K562 (cell line): ENCODE measurements at regions not wholly inside any gene's neighbourhood (a gene's known extent, or its start where the extent isn't known, plus 50 kb on each side); places are given as distances from the start of the nearest gene placed in this dataset.

Source experiments
- ATAC-seq: fragments of 200-7000 bp; cut with Tn5 transposase; 3 replicates; pipeline ENCODE4 v1.9.1; 2020; ENCODE audit warnings: moderate library complexity
- BruUV-seq: library from RNA; stranded (reverse); fragments of 400-500 nt; replicated peaks from 2 replicates; lab custom pipeline; 2021; lab: Mats Ljungman, UMichigan
- CTCF ChIA-PET: fragments of 300-600 bp; formaldehyde crosslinking; extraction: SDS; loops from one replicate; lab custom pipeline; 2021; ENCODE audit warnings: low intra/inter-chr PET ratio; lab: Yijun Ruan, JAX
- POLR2A ChIA-PET: fragments of 300-600, 350-650 bp; sonication (Branson Sonifier 250); formaldehyde crosslinking; extraction: SDS; loops from one replicate; lab custom pipeline; 2021; ENCODE audit warnings: antibody characterized with exemption, inconsistent platforms; lab: Yijun Ruan, JAX
- DNase-seq, 4 experiments: peaks; one replicate each; pipeline versions ENCODE4 v3.0.0 to v3.0.0-alpha.2; 2011 to 2018; ENCODE audit warnings: low spot score in 3 of 4, mixed read lengths in 3 of 4; ENCODE audit errors: extremely low read depth in 1 of 4
- FAIRE-seq: peaks from 2 replicates; lab custom pipeline; 2011; peaks lifted over from hg19 to GRCh38; lab: Jason Lieb, UNC
- H2AFZ ChIP-seq: 2 replicates; pipeline ENCODE4 v1.6.0; 2011; ENCODE audit warnings: low read depth, low read length, control low read depth, inconsistent platforms
- H3K27ac ChIP-seq: fragments of 200-600 bp; 3 replicates; pipeline ENCODE4 v1.8.0; 2011; ENCODE audit warnings: low read depth, mild to moderate bottlenecking, control low read depth, inconsistent platforms, low read length, moderate library complexity, mixed read lengths; ENCODE audit errors: extremely low read depth
- H3K27me3 ChIP-seq, 2 experiments: fragments of 300-600 bp in 1 of 2; 2 replicates in 1 of 2; 3 replicates in 1 of 2; pipeline versions ENCODE4 v1.6.0 to v1.8.0; 2011; ENCODE audit warnings: inconsistent platforms in 2 of 2, low read length in 2 of 2, mild to moderate bottlenecking in 1 of 2, mixed read lengths in 1 of 2, moderate library complexity in 1 of 2; ENCODE audit not compliant: control insufficient read depth in 2 of 2, insufficient read depth in 2 of 2
- H3K36me3 ChIP-seq: fragments of 300-600 bp; 3 replicates; pipeline ENCODE4 v1.8.0; 2011; ENCODE audit warnings: mild to moderate bottlenecking, low read length, inconsistent platforms; ENCODE audit not compliant: control insufficient read depth, insufficient read depth
- H3K4me1 ChIP-seq, 2 experiments: fragments of 200-600 bp in 1 of 2; replicated peaks in 1 of 2; 2 replicates in 1 of 2; 3 replicates in 1 of 2; pipeline versions ENCODE4 v1.5.1 to v1.8.0; 2011; ENCODE audit warnings: inconsistent platforms in 2 of 2, low read length in 2 of 2, mild to moderate bottlenecking in 1 of 2, mixed read lengths in 1 of 2, moderate library complexity in 1 of 2; ENCODE audit not compliant: control insufficient read depth in 2 of 2, insufficient read depth in 2 of 2
- H3K4me2 ChIP-seq: 2 replicates; pipeline ENCODE4 v1.6.1; 2011; ENCODE audit warnings: low read length, control low read depth, inconsistent platforms, mixed read lengths; ENCODE audit not compliant: insufficient read depth
- H3K4me3 ChIP-seq: fragments of 200-600 bp; sonication (generic), shearing (Covaris generic); 2 replicates; pipeline ENCODE4 v1.5.1; 2016; ENCODE audit warnings: control low read depth, inconsistent platforms
- H3K79me2 ChIP-seq: fragments of 200-600 bp; 3 replicates; pipeline ENCODE4 v1.8.0; 2011; ENCODE audit warnings: low read length, inconsistent platforms; ENCODE audit not compliant: control insufficient read depth, insufficient read depth
- H3K9ac ChIP-seq, 2 experiments: 2 replicates each; pipeline versions ENCODE4 v1.6.0 to v1.6.1; 2011; ENCODE audit warnings: low read depth in 2 of 2, low read length in 2 of 2, control low read depth in 1 of 2, inconsistent platforms in 1 of 2, mild to moderate bottlenecking in 1 of 2, mixed read lengths in 1 of 2; ENCODE audit not compliant: insufficient read depth in 1 of 2
- H3K9me1 ChIP-seq: one replicate; pipeline ENCODE4 v1.6.0; 2011; ENCODE audit warnings: inconsistent platforms, mild to moderate bottlenecking, low read length, moderate library complexity; ENCODE audit not compliant: control insufficient read depth, insufficient read depth
- H3K9me3 ChIP-seq: replicated peaks from 2 replicates; pipeline ENCODE4 v1.5.1; 2011; ENCODE audit warnings: low read depth, low read length, inconsistent platforms; ENCODE audit not compliant: control insufficient read depth, insufficient read depth
- H4K20me1 ChIP-seq: replicated peaks from 2 replicates; pipeline ENCODE4 v1.6.1; 2011; ENCODE audit warnings: low read length, inconsistent platforms, mixed read lengths; ENCODE audit not compliant: control insufficient read depth, insufficient read depth
- CREBBP ChIP-seq: IDR thresholded peaks from one replicate; pipeline ENCODE4 v1.6.1; 2012; ENCODE audit warnings: low read depth, mild to moderate bottlenecking, control low read depth, inconsistent platforms, low read length
- HDAC3 ChIP-seq: fragments of 450-650 bp; IDR thresholded peaks from 2 replicates; pipeline ENCODE4 v1.6.1; 2018; ENCODE audit warnings: borderline replicate concordance, mild to moderate bottlenecking, moderate library complexity; ENCODE audit not compliant: partially characterized antibody
- HSF4 ChIP-seq: fragments of 250-450 bp; sonication (Bioruptor Pico); IDR thresholded peaks from 2 replicates; pipeline ENCODE4 v2.1.2; 2022; ENCODE audit warnings: mild to moderate bottlenecking, moderate library complexity, borderline replicate concordance
- MEF2D ChIP-seq: conservative IDR thresholded peaks from 2 replicates; pipeline ENCODE4 v1.6.1; 2016; ENCODE audit warnings: low read depth, missing genetic modification characterization, missing compliant biosample characterization
- NFATC3 ChIP-seq: fragments of 450-650 bp; IDR thresholded peaks from 2 replicates; pipeline ENCODE4 v1.6.1; 2017; ENCODE audit warnings: mild to moderate bottlenecking
- PHB ChIP-seq: fragments of 250-450 bp; sonication (Bioruptor Pico); IDR thresholded peaks from 2 replicates; pipeline ENCODE4 v1.5.0; 2021
- SLC30A9 ChIP-seq: fragments of 250-450 bp; sonication (Bioruptor Pico); IDR thresholded peaks from 2 replicates; pipeline ENCODE4 v1.8.0; 2022; ENCODE audit warnings: mild to moderate bottlenecking, moderate library complexity
- SMARCA5 ChIP-seq: fragments of 450-650 bp; IDR thresholded peaks from 2 replicates; pipeline ENCODE4 v1.6.1; 2016
- TFAM ChIP-seq: fragments of 250-450 bp; sonication (Bioruptor Pico); conservative IDR thresholded peaks from 2 replicates; pipeline ENCODE4 v1.5.0; 2021; ENCODE audit warnings: mild to moderate bottlenecking, moderate library complexity
- WGBS: fragments of 100-300 bp; shearing (Covaris generic); methylation state at CpG from one replicate; pipeline ENCODE4 v1.1.6; 2016; ENCODE audit warnings: low coverage, mixed read lengths; ENCODE audit not compliant: insufficient coverage; ENCODE audit errors: missing lambda C conversion rate; 5-methylcytosine and 5-hydroxymethylcytosine counted together
- in situ Hi-C: fragments of 300-500 bp; cut with MboI; formaldehyde crosslinking; loops from 4 replicates; pipeline ENCODE4 v1.15.0; 2018; ENCODE audit warnings: inconsistent platforms, mixed read lengths
- intact Hi-C: fragments of 100-400 bp; cut with micrococcal nuclease; formaldehyde crosslinking; loops from 2 replicates; pipeline ENCODE4 v1.14.2; 2022
- TF ChIP-seq, protein P1 (sequence below), 3 experiments: fragments of 200-800 bp in 1 of 3; fragments of 250-450 bp in 1 of 3; fragments of 450-650 bp in 1 of 3; sonication (Bioruptor Pico) in 1 of 3; sonication (Bioruptor generic) in 1 of 3; formaldehyde crosslinking in 1 of 3; IDR thresholded peaks; 2 replicates each; pipeline versions ENCODE4 v1.6.1 to v1.8.0; 2016 to 2022; ENCODE audit warnings: mild to moderate bottlenecking in 2 of 3, missing genetic modification characterization in 2 of 3, missing compliant biosample characterization in 1 of 3, moderate library complexity in 1 of 3
- TF ChIP-seq, protein P2 (sequence below): fragments of 150-350 bp; IDR thresholded peaks from 2 replicates; pipeline ENCODE4 v1.6.1; 2014; ENCODE audit warnings: low read depth, mild to moderate bottlenecking, low read length, borderline replicate concordance
- TF ChIP-seq, protein P3 (sequence below): fragments of 450-650 bp; conservative IDR thresholded peaks from 2 replicates; pipeline ENCODE4 v1.6.1; 2016; ENCODE audit warnings: missing genetic modification characterization, low read depth, mild to moderate bottlenecking, control low read depth, missing compliant biosample characterization

DNA sequence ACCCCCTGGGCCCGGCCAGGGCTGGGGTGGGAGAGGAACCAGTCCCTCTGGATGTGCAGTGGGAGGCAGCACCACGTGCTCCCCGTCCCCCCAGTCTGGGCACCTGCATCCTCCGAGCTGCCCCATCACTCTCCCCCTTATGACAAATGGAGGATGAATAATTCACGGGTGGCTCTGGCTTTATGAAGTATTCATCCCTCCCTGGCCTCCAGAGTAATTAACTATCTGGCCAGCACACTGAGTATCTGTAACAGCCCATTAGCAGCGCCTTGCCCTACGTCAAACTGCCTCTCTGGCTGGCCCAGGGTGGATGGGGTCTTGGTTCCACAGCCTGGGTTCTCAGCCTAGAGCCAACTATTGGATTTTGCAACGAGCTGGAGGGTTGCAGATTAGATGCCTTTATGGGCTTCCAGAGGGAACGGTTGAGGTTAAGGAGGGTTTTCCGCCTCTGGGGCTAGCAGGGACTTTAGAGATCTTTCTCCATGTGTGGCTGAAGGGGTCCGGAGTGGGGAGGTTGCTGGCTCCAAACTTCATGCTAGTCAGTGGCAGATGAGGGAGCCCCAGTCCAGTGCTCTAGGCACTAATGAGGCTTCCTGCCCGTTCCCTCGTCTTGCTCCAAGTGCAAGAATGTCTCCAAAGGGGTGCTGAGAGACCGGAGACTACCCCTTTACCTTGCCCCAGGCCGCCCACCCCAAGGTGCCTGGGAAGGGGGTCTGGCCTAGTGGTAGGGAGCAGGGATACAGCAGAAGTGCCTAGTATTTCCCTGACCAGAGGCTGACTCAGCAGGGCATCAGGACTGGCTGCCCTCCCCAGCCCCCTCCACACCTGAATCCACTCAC is 53.5 kb upstream of the MLN start:
- no peaks in the 10 kb centered on the region for H3K79me2 ChIP-seq
- POLR2A ChIA-PET: interaction anchor here (0.5 to 2.0 kb wide), 3 partner anchors 10 to 277 kb away, joined by 3 to 8 read pairs (median 3); partner anchors contain the start of gene BAK1
- H3K36me3 ChIP-seq: no peaks in the 10 kb centered on the region
- ATAC-seq (no peak), FAIRE-seq (no peak), DNase-seq (no peak)
- H2AFZ ChIP-seq: no peak overlapping the region
- CTCF ChIA-PET: interaction anchor here (0.6 kb wide), 1 partner anchor 18 kb away, joined by 3 read pairs; no protein-coding TSS in a partner anchor
- H3K4me1 ChIP-seq: peaks cover 0 to 18% of the 10 kb centered on the region in 2 experiments; a peak in 1 of 5 replicates
- no peaks in the 10 kb centered on the region for H3K9me3 ChIP-seq
- H3K4me3 ChIP-seq: no peak overlapping the region
- H3K9ac ChIP-seq: no peak overlapping the region; a peak in 1 of 4 replicates
- H3K4me2 ChIP-seq: no peak overlapping the region
- H3K27me3 ChIP-seq: peaks cover 13 to 33% of the 10 kb centered on the region in 2 experiments; a peak in 2 of 5 replicates
- no peaks in the 10 kb centered on the region for H3K9me1 ChIP-seq
- H3K27ac ChIP-seq: no peak overlapping the region
- WGBS: 9% methylated on average over 15 of the region's 15 CpGs
- no TSS peak for BruUV-seq
- no peaks in the 10 kb centered on the region for H4K20me1 ChIP-seq
- in situ Hi-C loops (no loop called here), intact Hi-C loops (loop anchor here (10.0 kb wide), 1 partner anchor 287 kb away; the partner anchor contains the start of gene GRM4)
- no peak for TF ChIP-seq HDAC3
- TF ChIP-seq PHB (CRISPR knock-in tag): no peak
- TF ChIP-seq, protein P1, sequence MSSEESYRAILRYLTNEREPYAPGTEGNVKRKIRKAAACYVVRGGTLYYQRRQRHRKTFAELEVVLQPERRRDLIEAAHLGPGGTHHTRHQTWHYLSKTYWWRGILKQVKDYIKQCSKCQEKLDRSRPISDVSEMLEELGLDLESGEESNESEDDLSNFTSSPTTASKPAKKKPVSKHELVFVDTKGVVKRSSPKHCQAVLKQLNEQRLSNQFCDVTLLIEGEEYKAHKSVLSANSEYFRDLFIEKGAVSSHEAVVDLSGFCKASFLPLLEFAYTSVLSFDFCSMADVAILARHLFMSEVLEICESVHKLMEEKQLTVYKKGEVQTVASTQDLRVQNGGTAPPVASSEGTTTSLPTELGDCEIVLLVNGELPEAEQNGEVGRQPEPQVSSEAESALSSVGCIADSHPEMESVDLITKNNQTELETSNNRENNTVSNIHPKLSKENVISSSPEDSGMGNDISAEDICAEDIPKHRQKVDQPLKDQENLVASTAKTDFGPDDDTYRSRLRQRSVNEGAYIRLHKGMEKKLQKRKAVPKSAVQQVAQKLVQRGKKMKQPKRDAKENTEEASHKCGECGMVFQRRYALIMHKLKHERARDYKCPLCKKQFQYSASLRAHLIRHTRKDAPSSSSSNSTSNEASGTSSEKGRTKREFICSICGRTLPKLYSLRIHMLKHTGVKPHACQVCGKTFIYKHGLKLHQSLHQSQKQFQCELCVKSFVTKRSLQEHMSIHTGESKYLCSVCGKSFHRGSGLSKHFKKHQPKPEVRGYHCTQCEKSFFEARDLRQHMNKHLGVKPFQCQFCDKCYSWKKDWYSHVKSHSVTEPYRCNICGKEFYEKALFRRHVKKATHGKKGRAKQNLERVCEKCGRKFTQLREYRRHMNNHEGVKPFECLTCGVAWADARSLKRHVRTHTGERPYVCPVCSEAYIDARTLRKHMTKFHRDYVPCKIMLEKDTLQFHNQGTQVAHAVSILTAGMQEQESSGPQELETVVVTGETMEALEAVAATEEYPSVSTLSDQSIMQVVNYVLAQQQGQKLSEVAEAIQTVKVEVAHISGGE (CRISPR knock-in tag; IDR thresholded peaks at IDR 0.05): no peak
- TF ChIP-seq, protein P2, sequence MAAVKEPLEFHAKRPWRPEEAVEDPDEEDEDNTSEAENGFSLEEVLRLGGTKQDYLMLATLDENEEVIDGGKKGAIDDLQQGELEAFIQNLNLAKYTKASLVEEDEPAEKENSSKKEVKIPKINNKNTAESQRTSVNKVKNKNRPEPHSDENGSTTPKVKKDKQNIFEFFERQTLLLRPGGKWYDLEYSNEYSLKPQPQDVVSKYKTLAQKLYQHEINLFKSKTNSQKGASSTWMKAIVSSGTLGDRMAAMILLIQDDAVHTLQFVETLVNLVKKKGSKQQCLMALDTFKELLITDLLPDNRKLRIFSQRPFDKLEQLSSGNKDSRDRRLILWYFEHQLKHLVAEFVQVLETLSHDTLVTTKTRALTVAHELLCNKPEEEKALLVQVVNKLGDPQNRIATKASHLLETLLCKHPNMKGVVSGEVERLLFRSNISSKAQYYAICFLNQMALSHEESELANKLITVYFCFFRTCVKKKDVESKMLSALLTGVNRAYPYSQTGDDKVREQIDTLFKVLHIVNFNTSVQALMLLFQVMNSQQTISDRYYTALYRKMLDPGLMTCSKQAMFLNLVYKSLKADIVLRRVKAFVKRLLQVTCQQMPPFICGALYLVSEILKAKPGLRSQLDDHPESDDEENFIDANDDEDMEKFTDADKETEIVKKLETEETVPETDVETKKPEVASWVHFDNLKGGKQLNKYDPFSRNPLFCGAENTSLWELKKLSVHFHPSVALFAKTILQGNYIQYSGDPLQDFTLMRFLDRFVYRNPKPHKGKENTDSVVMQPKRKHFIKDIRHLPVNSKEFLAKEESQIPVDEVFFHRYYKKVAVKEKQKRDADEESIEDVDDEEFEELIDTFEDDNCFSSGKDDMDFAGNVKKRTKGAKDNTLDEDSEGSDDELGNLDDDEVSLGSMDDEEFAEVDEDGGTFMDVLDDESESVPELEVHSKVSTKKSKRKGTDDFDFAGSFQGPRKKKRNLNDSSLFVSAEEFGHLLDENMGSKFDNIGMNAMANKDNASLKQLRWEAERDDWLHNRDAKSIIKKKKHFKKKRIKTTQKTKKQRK: no peak
- TF ChIP-seq SMARCA5: no peak
- no peak for TF ChIP-seq SLC30A9
- no peak for TF ChIP-seq NFATC3
- no peak for TF ChIP-seq CREBBP
- TF ChIP-seq, protein P3, sequence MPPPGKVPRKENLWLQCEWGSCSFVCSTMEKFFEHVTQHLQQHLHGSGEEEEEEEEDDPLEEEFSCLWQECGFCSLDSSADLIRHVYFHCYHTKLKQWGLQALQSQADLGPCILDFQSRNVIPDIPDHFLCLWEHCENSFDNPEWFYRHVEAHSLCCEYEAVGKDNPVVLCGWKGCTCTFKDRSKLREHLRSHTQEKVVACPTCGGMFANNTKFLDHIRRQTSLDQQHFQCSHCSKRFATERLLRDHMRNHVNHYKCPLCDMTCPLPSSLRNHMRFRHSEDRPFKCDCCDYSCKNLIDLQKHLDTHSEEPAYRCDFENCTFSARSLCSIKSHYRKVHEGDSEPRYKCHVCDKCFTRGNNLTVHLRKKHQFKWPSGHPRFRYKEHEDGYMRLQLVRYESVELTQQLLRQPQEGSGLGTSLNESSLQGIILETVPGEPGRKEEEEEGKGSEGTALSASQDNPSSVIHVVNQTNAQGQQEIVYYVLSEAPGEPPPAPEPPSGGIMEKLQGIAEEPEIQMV (tag): no peak
- TF ChIP-seq HSF4 (CRISPR knock-in tag): no peak
- no peak for TF ChIP-seq TFAM (CRISPR knock-in tag)
- TF ChIP-seq MEF2D (tag): no peak
